CD4-positive, alpha-beta T cell treated with Interferon gamma for 1 hour (primary cell): ENCODE measurements at regions not wholly inside any gene's neighbourhood (a gene's known extent, or its start where the extent isn't known, plus 50 kb on each side); places are given as distances from the start of the nearest gene placed in this dataset.
A peak's percentile ranks its signal among the peaks of the same experiment; 100 is the strongest.
"Not testable (repeated sequence)": the region's sequence is repeated elsewhere in the genome, so short reads cannot be mapped to it uniquely, and the experiment has no call there.

Experiments used
- DNase-seq: peaks from one replicate; pipeline ENCODE4 v3.0.0-alpha.2; 2020

DNA sequence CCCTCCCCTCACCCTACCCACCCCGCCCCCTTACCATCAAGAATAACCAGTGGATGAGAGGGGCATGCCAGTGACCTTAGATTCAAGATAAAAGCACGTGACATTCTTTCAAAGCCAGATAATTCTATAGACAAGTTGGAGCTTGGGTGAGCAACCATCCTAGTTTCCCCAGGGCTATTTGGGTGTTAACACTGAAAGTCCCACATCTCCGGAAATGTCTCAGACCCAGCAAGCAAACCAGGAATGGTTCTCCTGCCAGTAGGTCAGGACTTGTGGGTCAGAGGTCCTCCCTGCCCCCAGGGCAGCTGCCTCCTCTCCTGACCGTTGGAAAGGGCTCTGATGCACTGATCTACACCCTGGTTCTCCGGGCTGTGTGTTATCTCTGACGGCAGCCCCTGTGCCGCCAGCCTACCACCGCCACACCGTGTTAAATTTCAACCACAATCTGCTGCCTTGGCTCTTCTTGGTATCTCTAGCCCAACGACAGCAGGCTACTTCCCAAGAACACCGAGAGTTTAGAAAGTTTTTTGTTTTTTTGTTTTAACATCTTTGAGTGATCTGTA, 287.0 kb downstream of the BCL2L11 start:
- DNase-seq: not testable (repeated sequence)

DNA sequence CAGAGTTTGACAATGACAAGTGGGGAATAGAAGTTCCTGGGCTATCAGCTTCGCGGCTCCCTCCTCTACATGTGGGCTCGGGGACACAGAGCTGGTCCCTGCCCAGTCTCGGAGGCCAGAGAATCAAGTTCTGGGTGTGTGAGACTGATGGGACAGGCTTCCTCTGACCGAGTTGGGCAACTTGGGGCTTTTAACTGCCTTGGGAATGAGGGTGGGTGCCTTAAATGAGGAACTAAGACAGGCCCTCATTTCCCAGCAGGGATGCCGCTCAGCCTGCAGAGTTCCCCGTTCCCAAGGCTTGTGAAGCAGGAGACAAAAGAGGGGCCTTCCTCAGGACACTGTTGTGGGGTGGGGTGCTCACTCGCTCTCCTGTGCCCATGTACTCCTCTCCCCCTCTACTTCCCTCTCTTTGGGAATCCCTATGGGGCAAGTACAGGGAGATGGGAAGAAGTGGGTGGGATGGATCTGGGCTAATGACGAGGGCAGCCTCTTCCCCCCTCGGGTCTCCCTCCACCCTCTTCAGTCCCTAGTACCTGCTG, 290.2 kb downstream of the BCL2L11 start:
- DNase-seq: not testable (repeated sequence)

DNA sequence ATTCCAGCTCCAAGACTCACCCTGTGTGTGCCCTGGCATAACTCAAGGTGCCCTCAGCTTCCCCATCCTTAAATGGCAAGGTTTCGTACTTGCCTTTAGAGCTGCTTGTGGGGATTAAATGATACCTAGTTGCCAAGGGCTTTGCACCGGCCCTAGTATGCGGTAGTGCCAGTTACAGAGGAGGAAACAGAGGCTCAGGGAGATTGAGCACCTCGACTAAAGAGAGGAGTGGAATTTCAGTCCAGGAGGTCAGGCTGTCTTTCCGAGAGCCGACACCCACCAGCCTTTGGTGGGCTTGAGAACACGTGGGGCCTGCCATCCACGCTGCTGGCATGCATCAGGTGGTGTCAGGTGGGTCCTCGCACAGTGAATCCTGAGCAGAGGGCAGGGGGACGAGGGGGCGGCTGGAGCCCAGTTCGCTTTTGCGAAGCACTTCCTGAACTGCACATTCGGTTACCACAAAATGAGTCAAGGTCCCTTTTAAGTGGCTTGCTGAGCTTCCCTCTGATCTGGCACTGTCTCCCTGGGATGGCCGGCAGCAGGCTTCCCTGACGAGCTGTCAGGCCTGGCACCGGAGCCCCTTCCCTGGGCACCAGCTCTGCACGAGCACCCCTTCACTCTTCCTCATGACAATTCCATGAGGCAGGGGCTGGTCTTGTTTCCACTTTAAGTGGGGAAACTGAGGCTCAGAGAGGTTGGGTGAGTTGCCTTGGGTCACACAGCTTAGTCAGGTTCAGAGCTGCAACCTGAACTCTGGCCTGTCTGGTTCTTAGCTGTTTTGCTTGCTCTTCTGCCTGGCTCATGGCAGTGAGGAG, 291.4 kb downstream of the BCL2L11 start:
- not testable (repeated sequence) for DNase-seq

DNA sequence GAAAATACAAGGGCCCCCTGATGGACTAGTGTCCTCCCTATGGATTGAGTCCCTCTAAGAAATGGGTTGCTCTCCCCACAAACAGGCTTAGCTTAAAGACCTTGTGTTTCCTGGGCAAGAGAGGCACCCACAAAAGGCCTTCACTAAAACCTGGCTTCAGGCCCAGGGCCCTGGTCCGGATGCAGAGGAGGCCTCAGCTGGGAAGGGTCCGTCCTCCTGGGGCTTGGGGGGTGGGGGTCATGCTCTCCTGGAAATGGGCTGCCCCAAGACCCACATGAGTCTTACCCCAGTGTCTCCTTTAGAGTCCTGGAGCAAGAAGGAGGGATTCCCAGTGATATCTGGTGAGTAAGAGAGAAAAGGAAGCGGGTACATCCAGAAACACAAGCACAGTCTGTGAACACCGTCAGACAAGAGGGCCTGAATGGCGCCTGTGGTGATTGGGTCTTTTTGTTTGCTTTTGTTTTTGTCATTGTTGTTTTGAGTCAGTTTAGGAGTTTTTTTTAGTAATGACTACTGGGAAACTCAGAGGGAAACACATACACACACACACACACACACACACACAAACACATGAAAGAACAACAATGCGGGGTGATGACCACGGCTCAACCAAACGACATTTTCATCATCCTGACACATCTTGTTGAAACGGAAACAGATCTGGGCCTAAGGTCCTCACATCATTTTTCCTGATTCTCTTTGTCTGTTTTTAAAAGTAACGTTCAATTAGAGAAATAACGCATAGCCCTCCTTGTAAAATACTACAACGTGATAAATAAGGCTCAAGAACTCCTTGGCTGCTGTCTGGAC, 292.3 kb downstream of the BCL2L11 start:
- not testable (repeated sequence) for DNase-seq

DNA sequence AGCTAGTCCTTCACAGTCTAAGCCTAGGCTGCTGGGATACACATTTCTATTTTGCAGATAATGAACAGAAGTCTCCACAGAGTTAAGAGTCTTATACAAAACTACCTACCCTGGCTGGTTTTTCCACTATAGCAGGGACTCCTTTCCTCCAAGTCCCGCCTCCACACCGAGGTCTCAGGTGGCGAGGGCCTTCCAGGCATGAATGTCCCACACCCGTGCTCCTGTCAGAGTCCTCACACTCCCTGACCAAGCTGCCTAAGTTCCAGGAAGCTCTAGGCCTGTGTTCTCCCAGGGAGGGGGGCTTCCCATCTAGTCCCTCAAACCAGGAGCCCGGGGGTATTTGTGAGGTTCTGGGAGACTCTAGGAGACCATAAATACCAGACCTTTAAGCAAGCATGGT, 293.2 kb downstream of the BCL2L11 start:
- DNase-seq: not testable (repeated sequence)

DNA sequence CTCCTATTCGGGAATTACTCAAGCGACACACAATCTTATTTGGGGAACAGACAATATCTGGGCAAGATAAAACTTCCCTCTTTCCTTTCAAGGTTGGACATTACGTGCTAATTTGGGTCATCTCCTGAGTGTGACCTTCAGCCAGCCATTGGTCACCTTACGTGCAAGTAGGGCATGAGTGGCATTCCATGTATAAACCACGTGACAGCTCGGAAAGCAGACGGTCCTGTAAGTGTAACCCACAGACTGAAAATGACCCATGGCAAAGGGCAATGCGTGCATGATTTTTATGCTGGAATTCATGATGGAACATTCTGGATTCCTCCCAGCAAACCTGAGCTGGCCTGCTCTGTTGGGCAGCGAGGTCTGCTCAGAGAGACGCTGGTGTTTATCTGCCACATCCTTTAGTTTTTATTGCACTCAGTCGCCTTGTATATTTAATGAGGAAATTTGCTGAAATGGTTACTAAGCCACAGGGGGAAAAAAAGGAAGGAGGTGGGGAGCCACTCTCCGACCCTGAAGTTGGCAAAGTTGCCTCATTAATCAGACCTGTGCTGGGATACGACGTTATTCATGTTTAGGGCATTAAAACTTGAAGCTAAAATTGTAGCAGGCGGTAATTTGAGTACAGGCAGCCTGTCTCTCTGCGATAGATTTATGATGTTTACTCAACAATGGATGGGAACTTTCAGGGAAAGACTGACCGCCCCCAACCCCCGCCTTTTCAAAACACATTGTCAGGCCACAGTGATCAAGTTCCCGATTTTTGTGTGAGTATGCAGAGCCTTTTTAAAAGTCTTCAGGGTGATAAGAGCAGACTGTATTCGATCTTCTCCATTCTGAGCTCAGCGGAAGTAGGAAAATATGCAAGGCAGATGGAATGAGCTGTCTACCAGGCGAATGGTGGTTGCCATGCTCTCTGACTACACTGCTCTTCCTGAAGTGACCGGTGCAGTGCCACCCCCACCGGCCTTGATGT, 295.3 kb downstream of the BCL2L11 start:
- DNase-seq: peak; percentile 24

DNA sequence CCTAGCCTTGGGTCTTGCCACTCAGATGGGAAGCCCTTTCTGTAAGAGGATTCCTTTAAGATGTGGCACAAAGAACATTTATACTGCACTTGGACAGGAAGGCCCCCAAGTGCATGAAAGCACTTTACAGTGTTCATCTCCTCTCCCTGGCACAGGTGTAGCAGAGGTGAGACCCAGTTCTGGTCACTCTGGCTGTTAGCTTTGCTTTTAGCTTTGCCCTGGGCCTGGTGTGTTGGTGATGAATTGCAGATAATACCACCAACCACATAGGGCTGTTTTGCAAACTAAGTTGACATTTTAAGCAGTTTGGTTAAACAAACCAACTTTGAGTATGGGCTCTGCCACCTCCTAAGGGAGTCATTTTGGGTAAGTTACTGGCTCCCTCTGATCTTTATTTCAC, 296.3 kb downstream of the BCL2L11 start:
- DNase-seq: not testable (repeated sequence)

DNA sequence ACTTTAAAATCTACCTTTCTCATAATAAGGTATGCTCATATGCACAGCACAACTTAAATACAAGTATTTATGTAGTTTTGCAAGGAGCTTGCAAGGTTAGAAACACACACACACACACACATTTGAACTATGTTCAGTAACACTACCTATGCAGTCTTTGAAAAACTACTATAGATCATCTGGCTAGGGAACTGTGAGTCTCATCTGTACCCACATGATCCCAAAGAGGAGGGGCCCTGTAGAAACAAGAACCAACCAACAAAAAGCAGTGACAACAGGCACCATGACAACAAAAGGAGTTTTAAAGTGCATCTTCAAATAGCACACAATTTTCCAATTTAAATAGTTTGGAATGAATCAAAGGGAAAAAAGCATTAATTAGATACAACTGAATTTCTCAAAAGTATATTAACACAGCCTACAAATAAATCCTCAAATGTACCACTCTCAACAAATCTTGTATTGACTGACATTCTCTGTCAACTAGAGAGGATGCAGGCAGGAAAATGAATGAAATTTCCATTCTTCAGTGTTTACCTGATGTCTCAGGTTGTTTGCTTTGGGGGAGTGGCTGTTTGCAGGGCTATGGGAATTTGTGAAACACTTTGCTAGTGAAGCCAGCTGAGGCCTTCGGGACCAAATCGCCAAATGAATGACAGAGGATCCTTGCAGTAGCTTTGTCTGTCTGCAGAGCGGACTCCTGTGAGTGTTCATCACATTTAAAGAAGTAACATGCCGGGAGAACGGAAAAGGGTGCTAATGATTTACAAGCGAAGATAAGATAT, 297.6 kb downstream of the BCL2L11 start:
- DNase-seq: not testable (repeated sequence)

DNA sequence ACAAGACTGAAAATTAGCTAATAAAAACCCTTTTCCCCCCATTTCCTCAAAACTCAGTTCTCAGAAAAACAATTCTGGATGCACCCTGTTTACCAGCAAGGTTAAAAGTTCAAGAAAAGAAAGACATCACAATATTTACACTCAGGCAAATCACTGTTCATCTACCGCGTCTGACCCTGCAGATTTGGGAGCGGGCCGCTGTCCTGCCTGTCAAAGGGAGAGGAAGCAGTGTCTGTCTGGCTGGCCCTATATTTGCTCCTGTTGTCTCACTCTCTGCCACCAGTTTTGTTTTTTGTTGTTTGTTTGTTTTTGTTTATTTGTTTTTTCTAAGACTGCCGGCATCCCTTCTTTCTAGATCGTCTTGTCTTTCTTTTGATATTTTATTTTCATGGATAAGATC, 299.4 kb downstream of the BCL2L11 start:
- DNase-seq: not testable (repeated sequence)

DNA sequence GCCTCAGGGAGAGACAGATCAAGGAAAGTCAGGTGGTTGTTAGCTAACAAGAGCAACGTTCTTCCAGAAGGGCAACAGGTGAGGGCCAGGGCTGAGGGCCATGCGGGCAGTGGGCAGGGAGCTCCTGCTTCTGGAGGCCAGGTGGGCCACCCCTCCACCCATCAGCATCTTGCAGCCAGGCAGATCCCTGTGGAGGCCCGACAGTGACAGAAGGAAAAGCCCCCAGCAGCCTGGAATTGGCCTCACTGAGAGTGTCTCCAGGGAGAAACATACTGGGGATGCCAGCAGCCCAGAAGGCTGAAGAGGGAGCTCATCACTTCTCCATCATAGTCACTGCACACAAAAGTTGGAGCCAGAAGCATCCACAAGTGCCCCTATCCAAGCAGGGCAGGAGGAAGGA, 300.1 kb downstream of the BCL2L11 start:
- not testable (repeated sequence) for DNase-seq

DNA sequence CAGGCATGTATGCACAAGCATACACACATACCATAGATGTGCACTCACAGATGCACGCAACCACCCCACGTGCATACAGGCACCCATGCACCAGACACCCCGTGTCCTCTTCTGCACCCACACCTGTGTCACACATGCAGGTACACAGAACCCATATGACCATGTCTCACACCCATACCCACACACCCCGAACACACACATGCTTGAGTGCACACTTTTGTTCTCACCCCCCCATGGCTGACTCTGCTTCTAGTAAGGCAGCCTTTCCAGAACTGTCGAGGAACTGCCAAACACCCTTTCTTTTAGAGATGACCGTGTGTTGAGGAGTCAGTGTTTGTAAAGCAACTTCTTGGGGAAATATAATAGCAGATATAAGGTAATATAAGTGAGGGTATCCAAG, 301.2 kb downstream of the BCL2L11 start:
- DNase-seq: not testable (repeated sequence)

DNA sequence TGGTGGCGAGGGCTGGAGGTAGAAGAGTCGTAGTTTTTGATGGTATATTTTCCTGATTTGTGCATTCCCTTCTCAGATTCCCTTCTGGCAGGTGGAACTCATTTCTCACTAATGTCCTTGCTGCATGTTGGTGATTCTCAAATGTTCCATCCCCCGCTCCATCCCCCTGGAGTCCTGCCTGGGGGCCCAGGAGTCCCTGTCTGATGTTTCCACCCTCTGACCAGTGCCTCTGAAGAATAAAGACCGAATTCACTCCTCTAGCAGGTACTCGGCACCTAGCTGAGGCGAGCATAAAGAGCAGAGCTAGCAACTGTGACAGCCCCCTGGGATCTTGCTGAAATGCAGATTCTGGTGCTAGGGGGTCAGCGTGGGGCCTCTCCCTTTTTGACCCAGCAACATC, 301.8 kb downstream of the BCL2L11 start:
- DNase-seq: not testable (repeated sequence)

DNA sequence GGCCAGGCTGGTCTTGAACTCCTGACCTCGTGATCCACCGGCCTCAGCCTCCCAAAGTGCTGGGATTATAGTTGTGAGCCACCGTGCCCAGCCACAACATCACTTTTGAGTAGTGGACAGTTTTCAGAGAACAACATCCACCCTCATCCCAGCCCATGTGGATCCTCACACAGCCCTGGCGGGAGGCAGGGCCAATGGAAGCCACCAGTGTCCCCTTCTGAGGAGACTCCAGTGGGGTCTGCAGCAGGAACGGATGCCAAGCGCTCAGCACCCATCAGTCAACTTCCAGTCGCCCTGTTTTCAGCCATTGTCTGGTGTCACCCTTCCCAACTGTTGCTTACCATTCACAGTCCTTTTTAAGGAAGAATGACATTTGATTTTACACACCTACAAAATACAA, 302.5 kb downstream of the BCL2L11 start:
- DNase-seq: not testable (repeated sequence)

DNA sequence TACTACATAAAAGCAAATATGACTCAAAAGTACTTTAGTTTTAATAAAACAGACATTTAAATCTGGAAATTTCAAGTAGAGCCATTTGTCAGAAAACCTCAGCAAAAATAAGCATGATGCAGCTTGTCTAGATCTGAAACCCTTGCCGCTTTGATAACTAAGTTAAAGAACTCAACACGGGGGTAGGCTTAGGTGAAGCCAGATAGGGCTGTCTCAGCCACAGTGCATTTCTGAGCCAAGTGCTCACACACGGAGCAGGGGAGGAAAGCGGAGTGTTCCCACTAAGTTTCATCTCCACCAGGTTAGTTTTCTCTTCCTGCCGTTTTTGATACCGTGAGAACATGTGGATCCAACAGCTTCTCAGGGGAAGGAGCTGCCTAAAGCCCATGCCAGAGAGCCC, 303.5 kb downstream of the BCL2L11 start:
- not testable (repeated sequence) for DNase-seq

DNA sequence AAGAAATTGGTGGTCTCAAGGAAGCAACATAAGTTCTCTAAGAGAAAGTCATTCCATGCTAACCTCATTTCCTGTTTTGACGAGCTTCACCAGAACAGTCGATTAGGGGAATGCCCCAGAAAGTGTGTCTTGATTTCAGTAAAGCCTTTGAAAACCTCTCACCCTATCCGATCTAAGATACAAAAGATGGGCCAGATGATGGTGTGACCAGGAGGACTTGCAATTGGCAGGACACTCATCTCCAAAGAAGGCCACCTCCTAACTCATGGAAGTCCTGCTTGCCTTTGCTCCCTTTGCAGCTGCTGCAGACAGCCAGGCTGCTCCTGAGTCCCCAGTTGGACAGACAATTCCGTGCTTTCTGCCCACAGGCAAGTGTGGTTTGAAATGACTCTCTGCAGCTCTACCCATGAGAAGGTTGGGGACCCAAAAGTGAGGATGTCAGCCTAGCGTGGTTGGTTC, 304.2 kb downstream of the BCL2L11 start:
- not testable (repeated sequence) for DNase-seq

DNA sequence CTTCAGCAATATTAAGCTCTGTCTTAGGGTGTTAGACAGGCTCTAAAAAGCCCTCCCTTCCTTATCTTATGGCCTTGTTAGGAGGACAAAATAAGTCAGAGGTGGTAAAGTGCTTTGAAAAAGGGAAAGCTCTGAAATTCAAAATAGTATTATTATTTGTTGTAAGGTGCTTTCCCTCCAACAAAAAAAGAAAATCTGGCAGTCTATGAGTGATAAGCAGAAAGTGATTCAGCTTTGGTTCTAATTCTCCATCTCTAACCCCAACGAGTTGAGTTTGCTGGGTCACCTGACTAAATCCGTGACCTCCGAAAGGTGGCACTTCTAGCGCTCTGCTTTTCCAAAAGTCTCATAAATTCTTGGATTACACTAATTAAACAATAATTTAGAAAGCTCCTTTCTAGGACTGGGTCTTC, 305.1 kb downstream of the BCL2L11 start:
- DNase-seq: not testable (repeated sequence)

DNA sequence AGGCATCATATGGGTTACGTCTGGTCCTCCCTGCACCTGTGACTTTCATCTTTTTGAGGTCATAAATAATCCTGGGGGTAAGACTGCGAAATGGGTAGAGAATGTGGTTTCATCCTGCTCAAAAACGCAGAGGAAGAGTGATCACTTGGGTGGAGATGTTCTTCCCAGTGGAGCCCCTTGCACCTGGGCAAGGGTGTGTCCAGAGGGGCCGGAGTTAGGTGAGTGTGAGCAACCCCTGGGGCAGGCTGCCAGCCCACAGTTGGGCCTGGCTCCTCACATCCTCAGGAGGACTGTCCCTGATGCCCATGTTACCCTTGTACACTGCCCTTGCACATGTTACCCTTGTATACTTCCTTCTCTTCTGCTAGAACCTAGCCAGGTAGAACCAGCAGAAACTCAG, 306.6 kb downstream of the BCL2L11 start:
- not testable (repeated sequence) for DNase-seq

DNA sequence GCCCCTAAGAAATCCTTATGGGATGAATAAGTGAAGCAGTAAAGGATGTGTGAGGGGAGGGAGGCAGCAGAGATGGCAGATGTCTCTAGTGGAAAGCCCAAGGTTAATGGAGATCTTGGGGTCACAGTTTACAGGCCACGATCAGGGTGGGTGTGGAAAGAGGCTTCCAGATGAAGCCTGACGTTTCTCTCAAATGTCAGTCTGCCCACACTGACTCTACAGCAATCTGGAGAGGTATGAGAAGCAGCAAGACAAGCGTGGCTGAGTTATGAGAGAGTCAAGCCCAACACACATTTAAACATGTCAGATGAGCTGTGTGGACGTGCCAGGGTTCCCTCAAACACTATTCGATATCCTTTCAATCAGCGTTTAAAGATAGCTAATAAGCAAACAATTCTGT, 308.2 kb downstream of the BCL2L11 start:
- DNase-seq: not testable (repeated sequence)

DNA sequence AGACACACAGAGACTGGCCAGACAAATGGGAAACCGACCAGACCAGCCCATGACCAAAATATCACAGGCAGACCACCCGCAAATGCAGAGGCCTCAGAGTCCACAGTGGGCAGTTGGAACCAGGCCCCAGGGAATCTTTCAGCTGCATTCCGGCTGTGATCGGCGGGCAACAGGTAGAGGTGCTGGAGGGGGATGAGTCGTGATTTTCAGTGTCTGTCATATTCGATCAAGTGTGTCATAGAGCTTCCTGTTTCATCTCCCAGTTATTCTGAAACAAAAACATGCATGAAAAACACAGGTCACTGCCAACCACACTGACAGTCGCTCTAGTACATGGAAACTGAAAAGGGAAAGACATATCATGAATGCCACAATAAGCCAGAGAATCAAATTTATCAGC, 308.6 kb downstream of the BCL2L11 start:
- not testable (repeated sequence) for DNase-seq

DNA sequence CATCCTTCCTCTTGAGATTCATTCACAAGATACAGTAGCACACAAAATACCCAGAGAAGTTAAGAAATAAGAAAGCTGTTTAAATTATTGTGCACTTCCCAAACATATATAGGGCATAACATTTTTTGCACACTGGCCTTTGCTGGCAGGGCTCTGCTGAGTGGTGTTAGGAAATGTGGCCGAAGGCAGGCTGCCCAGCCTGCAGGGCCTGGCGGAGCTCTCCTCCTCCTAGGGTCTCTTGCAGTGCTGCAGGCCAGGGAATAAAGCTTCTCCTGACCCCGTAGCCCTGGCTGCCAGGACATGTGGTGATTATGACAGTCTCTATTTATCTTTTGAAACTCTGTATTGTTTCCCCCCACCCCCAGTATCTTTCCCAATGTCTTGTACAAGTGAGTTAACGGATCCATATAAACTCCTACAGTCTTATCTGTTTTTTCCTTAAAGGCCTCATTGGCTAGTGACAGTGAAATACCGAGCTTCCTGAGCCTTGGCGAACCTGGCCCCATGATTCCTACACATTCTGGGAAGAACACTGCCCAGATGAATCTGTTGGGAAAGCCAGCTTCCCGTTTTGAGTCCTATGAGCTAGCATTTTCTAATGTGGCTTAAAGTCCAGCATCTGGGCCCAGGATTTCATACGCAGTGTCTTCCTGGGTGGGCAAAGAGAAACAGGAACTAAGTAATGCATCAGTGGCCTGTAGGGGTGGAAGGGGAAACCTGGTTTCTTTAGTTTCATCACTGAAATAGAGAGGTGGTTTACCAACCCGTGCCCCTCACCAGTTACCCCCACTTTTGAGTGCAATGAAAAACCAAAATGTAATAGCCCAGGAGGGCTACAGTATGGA, 310.3 kb downstream of the BCL2L11 start:
- DNase-seq: not testable (repeated sequence)
